K562 (cell line): ENCODE measurements at regions not wholly inside any gene's neighbourhood (a gene's known extent, or its start where the extent isn't known, plus 50 kb on each side); places are given as distances from the start of the nearest gene placed in this dataset.

Experiments used
- ATAC-seq: fragments of 200-7000 bp; cut with Tn5 transposase; 3 replicates; pipeline ENCODE4 v1.9.1; 2020; ENCODE audit warnings: moderate library complexity
- BruUV-seq: library from RNA; stranded (reverse); fragments of 400-500 nt; replicated peaks from 2 replicates; lab custom pipeline; 2021; lab: Mats Ljungman, UMichigan
- CTCF ChIA-PET: fragments of 300-600 bp; formaldehyde crosslinking; extraction: SDS; loops from one replicate; lab custom pipeline; 2021; ENCODE audit warnings: low intra/inter-chr PET ratio; lab: Yijun Ruan, JAX
- POLR2A ChIA-PET: fragments of 300-600, 350-650 bp; sonication (Branson Sonifier 250); formaldehyde crosslinking; extraction: SDS; loops from one replicate; lab custom pipeline; 2021; ENCODE audit warnings: antibody characterized with exemption, inconsistent platforms; lab: Yijun Ruan, JAX
- DNase-seq, 4 experiments: peaks; one replicate each; pipeline versions ENCODE4 v3.0.0 to v3.0.0-alpha.2; 2011 to 2018; ENCODE audit warnings: low spot score in 3 of 4, mixed read lengths in 3 of 4; ENCODE audit errors: extremely low read depth in 1 of 4
- FAIRE-seq: peaks from 2 replicates; lab custom pipeline; 2011; peaks lifted over from hg19 to GRCh38; lab: Jason Lieb, UNC
- H2AFZ ChIP-seq: 2 replicates; pipeline ENCODE4 v1.6.0; 2011; ENCODE audit warnings: low read depth, low read length, control low read depth, inconsistent platforms
- H3K27ac ChIP-seq: fragments of 200-600 bp; 3 replicates; pipeline ENCODE4 v1.8.0; 2011; ENCODE audit warnings: low read depth, mild to moderate bottlenecking, control low read depth, inconsistent platforms, low read length, moderate library complexity, mixed read lengths; ENCODE audit errors: extremely low read depth
- H3K27me3 ChIP-seq, 2 experiments: fragments of 300-600 bp in 1 of 2; 2 replicates in 1 of 2; 3 replicates in 1 of 2; pipeline versions ENCODE4 v1.6.0 to v1.8.0; 2011; ENCODE audit warnings: inconsistent platforms in 2 of 2, low read length in 2 of 2, mild to moderate bottlenecking in 1 of 2, mixed read lengths in 1 of 2, moderate library complexity in 1 of 2; ENCODE audit not compliant: control insufficient read depth in 2 of 2, insufficient read depth in 2 of 2
- H3K36me3 ChIP-seq: fragments of 300-600 bp; 3 replicates; pipeline ENCODE4 v1.8.0; 2011; ENCODE audit warnings: mild to moderate bottlenecking, low read length, inconsistent platforms; ENCODE audit not compliant: control insufficient read depth, insufficient read depth
- H3K4me1 ChIP-seq, 2 experiments: fragments of 200-600 bp in 1 of 2; replicated peaks in 1 of 2; 2 replicates in 1 of 2; 3 replicates in 1 of 2; pipeline versions ENCODE4 v1.5.1 to v1.8.0; 2011; ENCODE audit warnings: inconsistent platforms in 2 of 2, low read length in 2 of 2, mild to moderate bottlenecking in 1 of 2, mixed read lengths in 1 of 2, moderate library complexity in 1 of 2; ENCODE audit not compliant: control insufficient read depth in 2 of 2, insufficient read depth in 2 of 2
- H3K4me2 ChIP-seq: 2 replicates; pipeline ENCODE4 v1.6.1; 2011; ENCODE audit warnings: low read length, control low read depth, inconsistent platforms, mixed read lengths; ENCODE audit not compliant: insufficient read depth
- H3K4me3 ChIP-seq: fragments of 200-600 bp; sonication (generic), shearing (Covaris generic); 2 replicates; pipeline ENCODE4 v1.5.1; 2016; ENCODE audit warnings: control low read depth, inconsistent platforms
- H3K79me2 ChIP-seq: fragments of 200-600 bp; 3 replicates; pipeline ENCODE4 v1.8.0; 2011; ENCODE audit warnings: low read length, inconsistent platforms; ENCODE audit not compliant: control insufficient read depth, insufficient read depth
- H3K9ac ChIP-seq, 2 experiments: 2 replicates each; pipeline versions ENCODE4 v1.6.0 to v1.6.1; 2011; ENCODE audit warnings: low read depth in 2 of 2, low read length in 2 of 2, control low read depth in 1 of 2, inconsistent platforms in 1 of 2, mild to moderate bottlenecking in 1 of 2, mixed read lengths in 1 of 2; ENCODE audit not compliant: insufficient read depth in 1 of 2
- H3K9me1 ChIP-seq: one replicate; pipeline ENCODE4 v1.6.0; 2011; ENCODE audit warnings: inconsistent platforms, mild to moderate bottlenecking, low read length, moderate library complexity; ENCODE audit not compliant: control insufficient read depth, insufficient read depth
- H3K9me3 ChIP-seq: replicated peaks from 2 replicates; pipeline ENCODE4 v1.5.1; 2011; ENCODE audit warnings: low read depth, low read length, inconsistent platforms; ENCODE audit not compliant: control insufficient read depth, insufficient read depth
- H4K20me1 ChIP-seq: replicated peaks from 2 replicates; pipeline ENCODE4 v1.6.1; 2011; ENCODE audit warnings: low read length, inconsistent platforms, mixed read lengths; ENCODE audit not compliant: control insufficient read depth, insufficient read depth
- CHD4 ChIP-seq: fragments of 200-600 bp; sonication (generic); IDR thresholded peaks from 3 replicates; pipeline ENCODE4 v1.6.1; 2012; ENCODE audit warnings: low read depth, mild to moderate bottlenecking, mixed read lengths, low read length, inconsistent platforms; ENCODE audit not compliant: insufficient read depth, insufficient replicate concordance, poor library complexity, severe bottlenecking
- DIDO1 ChIP-seq: fragments of 450-650 bp; IDR thresholded peaks from 2 replicates; pipeline ENCODE4 v1.6.1; 2016; ENCODE audit warnings: low read depth, missing biosample characterization, missing genetic modification characterization
- ELK1 ChIP-seq: sonication (generic); formaldehyde crosslinking; IDR thresholded peaks from 2 replicates; pipeline ENCODE4 v1.8.1; 2022; ENCODE audit warnings: missing genetic modification reagents
- EP300 ChIP-seq: IDR thresholded peaks from 2 replicates; pipeline ENCODE4 v1.6.1; 2012; ENCODE audit warnings: low read length, improper control_type of control experiment
- FOXP1 ChIP-seq: sonication (generic); formaldehyde crosslinking; IDR thresholded peaks from 2 replicates; pipeline ENCODE4 v1.8.0; 2022; ENCODE audit warnings: mild to moderate bottlenecking, missing genetic modification reagents
- KAT8 ChIP-seq: fragments of 450-650 bp; IDR thresholded peaks from 2 replicates; pipeline ENCODE4 v1.6.1; 2016; ENCODE audit warnings: low read depth, mild to moderate bottlenecking
- MEF2D ChIP-seq: conservative IDR thresholded peaks from 2 replicates; pipeline ENCODE4 v1.6.1; 2016; ENCODE audit warnings: low read depth, missing genetic modification characterization, missing compliant biosample characterization
- MLX ChIP-seq, 2 experiments: fragments of 450-650 bp in 1 of 2; sonication (generic) in 1 of 2; formaldehyde crosslinking; conservative IDR thresholded peaks; 2 replicates each; pipeline versions ENCODE4 v1.4.0 to v1.8.1; 2020 to 2022; ENCODE audit warnings: mild to moderate bottlenecking in 1 of 2, missing genetic modification reagents in 1 of 2
- MXI1 ChIP-seq: IDR thresholded peaks from 2 replicates; pipeline ENCODE4 v1.6.1; 2011; ENCODE audit warnings: low read depth, mild to moderate bottlenecking, improper control_type of control experiment, low read length
- POLR2H ChIP-seq: IDR thresholded peaks from 2 replicates; pipeline ENCODE4 v1.6.1; 2016; ENCODE audit warnings: missing genetic modification characterization, low read depth, mild to moderate bottlenecking, control low read depth, missing compliant biosample characterization, moderate library complexity
- POLR3A ChIP-seq: IDR thresholded peaks from 2 replicates; pipeline ENCODE4 v1.6.1; 2011; ENCODE audit warnings: borderline replicate concordance, mild to moderate bottlenecking, moderate library complexity; ENCODE audit not compliant: insufficient read length, insufficient read depth; ENCODE audit errors: extremely low read depth
- SAP30 ChIP-seq: fragments of 200-600 bp; sonication (generic); IDR thresholded peaks from 2 replicates; pipeline ENCODE4 v1.6.1; 2012; ENCODE audit warnings: borderline replicate concordance, low read depth, mild to moderate bottlenecking, moderate library complexity, low read length, control low read depth, inconsistent platforms; ENCODE audit not compliant: insufficient read depth, poor library complexity, severe bottlenecking
- SRF ChIP-seq, 2 experiments: fragments of 250-450, 450-650 bp in 1 of 2; sonication (Bioruptor Pico) in 1 of 2; sonication (generic) in 1 of 2; formaldehyde crosslinking; IDR thresholded peaks; 2 replicates each; pipeline versions ENCODE4 v1.5.0 to v1.5.1; 2020 to 2022; ENCODE audit warnings: mild to moderate bottlenecking in 1 of 2, missing genetic modification reagents in 1 of 2
- STAT5A ChIP-seq: IDR thresholded peaks from 2 replicates; pipeline ENCODE4 v1.6.1; 2012; ENCODE audit warnings: low read length, inconsistent platforms, borderline replicate concordance
- TEAD1 ChIP-seq, 2 experiments: fragments of 450-650 bp in 1 of 2; sonication (generic) in 1 of 2; formaldehyde crosslinking; IDR thresholded peaks; 2 replicates each; pipeline versions ENCODE4 v1.4.0 to v1.8.0; 2020 to 2022; ENCODE audit warnings: mild to moderate bottlenecking in 2 of 2, missing genetic modification reagents in 1 of 2
- THRB ChIP-seq: fragments of 450-650 bp; formaldehyde crosslinking; conservative IDR thresholded peaks from 2 replicates; pipeline ENCODE4 v1.4.0; 2022; ENCODE audit warnings: mild to moderate bottlenecking, missing genetic modification characterization
- TRIM25 ChIP-seq: fragments of 450-650 bp; IDR thresholded peaks from 2 replicates; pipeline ENCODE4 v1.7.0; 2016; ENCODE audit warnings: borderline replicate concordance
- XRCC3 ChIP-seq: fragments of 450-650 bp; IDR thresholded peaks from 2 replicates; pipeline ENCODE4 v1.6.1; 2017; ENCODE audit warnings: mild to moderate bottlenecking, moderate library complexity
- ZNF431 ChIP-seq: sonication (generic); formaldehyde crosslinking; IDR thresholded peaks from 2 replicates; pipeline ENCODE4 v1.8.0; 2022; ENCODE audit warnings: mild to moderate bottlenecking, missing genetic modification reagents
- WGBS: fragments of 100-300 bp; shearing (Covaris generic); methylation state at CpG from one replicate; pipeline ENCODE4 v1.1.6; 2016; ENCODE audit warnings: low coverage, mixed read lengths; ENCODE audit not compliant: insufficient coverage; ENCODE audit errors: missing lambda C conversion rate; 5-methylcytosine and 5-hydroxymethylcytosine counted together
- in situ Hi-C: fragments of 300-500 bp; cut with MboI; formaldehyde crosslinking; loops from 4 replicates; pipeline ENCODE4 v1.15.0; 2018; ENCODE audit warnings: inconsistent platforms, mixed read lengths
- intact Hi-C: fragments of 100-400 bp; cut with micrococcal nuclease; formaldehyde crosslinking; loops from 2 replicates; pipeline ENCODE4 v1.14.2; 2022

GRCh38 chr4:81592701-81593100 is 121.0 kb upstream of the RASGEF1B start:
- ATAC-seq (no peak), FAIRE-seq (no peak)
- POLR2A ChIA-PET = no interaction called here

More at GRCh38 chr4:81592701-81593100, 121.0 kb upstream of the RASGEF1B start:
- Histone ChIP-seq H4K20me1 (no peaks in the 10 kb centered on the region), H3K9me1 (no peaks in the 10 kb centered on the region), H3K9me3 (no peaks in the 10 kb centered on the region), H3K4me1 (no peaks in the 10 kb centered on the region), H3K36me3 (no peaks in the 10 kb centered on the region), H3K79me2 (no peaks in the 10 kb centered on the region), H3K4me3 (no peak overlapping the region), H3K4me2 (no peak overlapping the region)
- in situ Hi-C loops (no loop called here), intact Hi-C loops (no loop called here)
- DNase-seq = no peak
- no TSS peak for BruUV-seq
- CTCF ChIA-PET = no interaction called here
- TF ChIP-seq POLR3A = no peak
- no peak for TF ChIP-seq FOXP1 (CRISPR knock-in tag)
- TF ChIP-seq SAP30 = no peak
- TF ChIP-seq XRCC3 = no peak
- no peak for TF ChIP-seq MLX (CRISPR knock-in tag; conservative IDR thresholded peaks at IDR 0.05)
- TF ChIP-seq CHD4 = no peak
- no peak for TF ChIP-seq THRB
- no peak for TF ChIP-seq MXI1
- no peak for TF ChIP-seq ZNF431 (CRISPR knock-in tag)
- TF ChIP-seq SRF (CRISPR knock-in tag; IDR thresholded peaks at IDR 0.05) = no peak
- TF ChIP-seq TRIM25 = no peak
- no peak for TF ChIP-seq EP300
- TF ChIP-seq TEAD1 (CRISPR knock-in tag; IDR thresholded peaks at IDR 0.05) = no peak
- no peak for TF ChIP-seq MEF2D (tag)
- TF ChIP-seq KAT8 = no peak
- no peak for TF ChIP-seq STAT5A
- no peak for TF ChIP-seq ELK1 (CRISPR knock-in tag)
- no peak for TF ChIP-seq POLR2H
- TF ChIP-seq DIDO1 (tag) = no peak
- TF ChIP-seq, all 486 proteins: peak for 0
- no peak overlapping the region for H3K27ac ChIP-seq
- H3K9ac ChIP-seq = no peak overlapping the region
- H3K27me3 ChIP-seq = 0 out of 5 replicates have a peak, but pooled peaks cover 0 to 2% of the 10 kb centered on the region in 2 experiments
- 0% methylated on average over 2 of the region's 2 CpGs for WGBS
- no peak overlapping the region for H2AFZ ChIP-seq
